ENCODE measurements at regions not wholly inside any gene's neighbourhood (a gene's known extent, or its start where the extent isn't known, plus 50 kb on each side); places are given as distances from the start of the nearest gene placed in this dataset.

- 70% methylated on average over 4 of the region's 4 CpGs for WGBS
- Histone ChIP-seq H3K4me3 (ENCODE audit: low read length in 2 of 2) (no peak overlapping the region), H3K27ac (ENCODE audit: low read depth in 1 of 2, low read length in 1 of 2) (no peak overlapping the region), H3K4me1 (ENCODE audit: control insufficient read depth in 2 of 2, insufficient read depth in 2 of 2, low read length in 2 of 2) (no peaks in the 10 kb centered on the region), H3K27me3 (ENCODE audit: control insufficient read depth in 2 of 2, insufficient read depth in 1 of 2, low read length in 1 of 2) (no peaks in the 10 kb centered on the region), H3K9me3 (ENCODE audit: control insufficient read depth in 2 of 2, insufficient read depth in 1 of 2, low read length in 1 of 2) (no peaks in the 10 kb centered on the region), H3K36me3 (ENCODE audit: control insufficient read depth in 2 of 2, insufficient read depth in 2 of 2, low read length in 1 of 2) (no peaks in the 10 kb centered on the region)
- DNase-seq (ENCODE audit: low read depth in 6 of 9, low spot score in 9 of 9): no peak
Measured at GRCh38 chr5:175129121-175129520, 314.9 kb downstream of the DRD1 start.

- H3K27ac ChIP-seq (ENCODE audit: low read depth in 1 of 2, low read length in 1 of 2): no peak overlapping the region
- 94% methylated on average over 5 of the region's 5 CpGs for WGBS
- DNase-seq (ENCODE audit: low read depth in 6 of 9, low spot score in 9 of 9): no peak
Measured at GRCh38 chr5:175124821-175125220, 319.2 kb downstream of the DRD1 start.

GRCh38 chr5:175124251-175124813 lies 319.6 kb downstream of the DRD1 start:
- Histone ChIP-seq H3K4me3 (ENCODE audit: low read length in 2 of 2) (no peak overlapping the region), H3K27me3 (ENCODE audit: control insufficient read depth in 2 of 2, insufficient read depth in 1 of 2, low read length in 1 of 2) (no peaks in the 10 kb centered on the region), H3K36me3 (ENCODE audit: control insufficient read depth in 2 of 2, insufficient read depth in 2 of 2, low read length in 1 of 2) (no peaks in the 10 kb centered on the region), H3K9me3 (ENCODE audit: control insufficient read depth in 2 of 2, insufficient read depth in 1 of 2, low read length in 1 of 2) (no peaks in the 10 kb centered on the region), H3K4me1 (ENCODE audit: control insufficient read depth in 2 of 2, insufficient read depth in 2 of 2, low read length in 2 of 2) (no peaks in the 10 kb centered on the region), H3K27ac (ENCODE audit: low read depth in 1 of 2, low read length in 1 of 2) (no peak overlapping the region)
- DNase-seq (ENCODE audit: low read depth in 6 of 9, low spot score in 9 of 9): no peak
- WGBS: 97% methylated on average over 4 of the region's 4 CpGs

More at GRCh38 chr5:175124821-175125220, 319.2 kb downstream of the DRD1 start:
- no peaks in the 10 kb centered on the region for H3K36me3 ChIP-seq (ENCODE audit: control insufficient read depth in 2 of 2, insufficient read depth in 2 of 2, low read length in 1 of 2)
- H3K4me3 ChIP-seq (ENCODE audit: low read length in 2 of 2): no peak overlapping the region
- H3K4me1 ChIP-seq (ENCODE audit: control insufficient read depth in 2 of 2, insufficient read depth in 2 of 2, low read length in 2 of 2): no peaks in the 10 kb centered on the region
- no peaks in the 10 kb centered on the region for H3K27me3 ChIP-seq (ENCODE audit: control insufficient read depth in 2 of 2, insufficient read depth in 1 of 2, low read length in 1 of 2)
- no peaks in the 10 kb centered on the region for H3K9me3 ChIP-seq (ENCODE audit: control insufficient read depth in 2 of 2, insufficient read depth in 1 of 2, low read length in 1 of 2)

- no peaks in the 10 kb centered on the region for H3K36me3 ChIP-seq (ENCODE audit: control insufficient read depth in 2 of 2, insufficient read depth in 2 of 2, low read length in 1 of 2)
- no peaks in the 10 kb centered on the region for H3K4me1 ChIP-seq (ENCODE audit: control insufficient read depth in 2 of 2, insufficient read depth in 2 of 2, low read length in 2 of 2)
- WGBS: 97% methylated on average over 6 of the region's 6 CpGs
- H3K4me3 ChIP-seq (ENCODE audit: low read length in 2 of 2): no peak overlapping the region
- H3K27me3 ChIP-seq (ENCODE audit: control insufficient read depth in 2 of 2, insufficient read depth in 1 of 2, low read length in 1 of 2): no peaks in the 10 kb centered on the region
- no peak overlapping the region for H3K27ac ChIP-seq (ENCODE audit: low read depth in 1 of 2, low read length in 1 of 2)
- DNase-seq (ENCODE audit: low read depth in 6 of 9, low spot score in 9 of 9): no peak
- no peaks in the 10 kb centered on the region for H3K9me3 ChIP-seq (ENCODE audit: control insufficient read depth in 2 of 2, insufficient read depth in 1 of 2, low read length in 1 of 2)
Measured at GRCh38 chr5:175123542-175123941, 320.4 kb downstream of the DRD1 start.

GRCh38 chr5:175121457-175121856 lies 322.5 kb downstream of the DRD1 start:
- no peaks in the 10 kb centered on the region for H3K27me3 ChIP-seq (ENCODE audit: control insufficient read depth in 2 of 2, insufficient read depth in 1 of 2, low read length in 1 of 2)
- H3K4me1 ChIP-seq (ENCODE audit: control insufficient read depth in 2 of 2, insufficient read depth in 2 of 2, low read length in 2 of 2): no peaks in the 10 kb centered on the region
- DNase-seq (ENCODE audit: low read depth in 6 of 9, low spot score in 9 of 9): no peak
- H3K4me3 ChIP-seq (ENCODE audit: low read length in 2 of 2): no peak overlapping the region
- no peaks in the 10 kb centered on the region for H3K9me3 ChIP-seq (ENCODE audit: control insufficient read depth in 2 of 2, insufficient read depth in 1 of 2, low read length in 1 of 2)
- H3K27ac ChIP-seq (ENCODE audit: low read depth in 1 of 2, low read length in 1 of 2): no peak overlapping the region
- 90% methylated on average over 2 of the region's 2 CpGs for WGBS
- no peaks in the 10 kb centered on the region for H3K36me3 ChIP-seq (ENCODE audit: control insufficient read depth in 2 of 2, insufficient read depth in 2 of 2, low read length in 1 of 2)

- Histone ChIP-seq H3K36me3 (ENCODE audit: control insufficient read depth in 2 of 2, insufficient read depth in 2 of 2, low read length in 1 of 2) (no peaks in the 10 kb centered on the region), H3K27ac (ENCODE audit: low read depth in 1 of 2, low read length in 1 of 2) (no peak overlapping the region), H3K4me1 (ENCODE audit: control insufficient read depth in 2 of 2, insufficient read depth in 2 of 2, low read length in 2 of 2) (no peaks in the 10 kb centered on the region), H3K4me3 (ENCODE audit: low read length in 2 of 2) (no peak overlapping the region), H3K27me3 (ENCODE audit: control insufficient read depth in 2 of 2, insufficient read depth in 1 of 2, low read length in 1 of 2) (no peaks in the 10 kb centered on the region), H3K9me3 (ENCODE audit: control insufficient read depth in 2 of 2, insufficient read depth in 1 of 2, low read length in 1 of 2) (no peaks in the 10 kb centered on the region)
- DNase-seq (ENCODE audit: low read depth in 6 of 9, low spot score in 9 of 9): no peak
- 87% methylated on average over 7 of the region's 7 CpGs for WGBS
Measured at GRCh38 chr5:175120412-175120811, 323.6 kb downstream of the DRD1 start.

GRCh38 chr5:175118700-175119309 lies 325.2 kb downstream of the DRD1 start:
- H3K36me3 ChIP-seq (ENCODE audit: control insufficient read depth in 2 of 2, insufficient read depth in 2 of 2, low read length in 1 of 2): no peaks in the 10 kb centered on the region
- H3K4me1 ChIP-seq (ENCODE audit: control insufficient read depth in 2 of 2, insufficient read depth in 2 of 2, low read length in 2 of 2): no peaks in the 10 kb centered on the region
- no peaks in the 10 kb centered on the region for H3K9me3 ChIP-seq (ENCODE audit: control insufficient read depth in 2 of 2, insufficient read depth in 1 of 2, low read length in 1 of 2)
- H3K4me3 ChIP-seq (ENCODE audit: low read length in 2 of 2): no peak overlapping the region
- no peak for DNase-seq (ENCODE audit: low read depth in 6 of 9, low spot score in 9 of 9)
- WGBS: 93% methylated on average over 3 of the region's 3 CpGs
- no peaks in the 10 kb centered on the region for H3K27me3 ChIP-seq (ENCODE audit: control insufficient read depth in 2 of 2, insufficient read depth in 1 of 2, low read length in 1 of 2)
- no peak overlapping the region for H3K27ac ChIP-seq (ENCODE audit: low read depth in 1 of 2, low read length in 1 of 2)

- Histone ChIP-seq H3K27me3 (ENCODE audit: control insufficient read depth in 2 of 2, insufficient read depth in 1 of 2, low read length in 1 of 2) (no peaks in the 10 kb centered on the region), H3K4me3 (ENCODE audit: low read length in 2 of 2) (no peak overlapping the region), H3K27ac (ENCODE audit: low read depth in 1 of 2, low read length in 1 of 2) (no peak overlapping the region), H3K36me3 (ENCODE audit: control insufficient read depth in 2 of 2, insufficient read depth in 2 of 2, low read length in 1 of 2) (no peaks in the 10 kb centered on the region), H3K9me3 (ENCODE audit: control insufficient read depth in 2 of 2, insufficient read depth in 1 of 2, low read length in 1 of 2) (no peaks in the 10 kb centered on the region), H3K4me1 (ENCODE audit: control insufficient read depth in 2 of 2, insufficient read depth in 2 of 2, low read length in 2 of 2) (no peaks in the 10 kb centered on the region)
- no peak for DNase-seq (ENCODE audit: low read depth in 6 of 9, low spot score in 9 of 9)
- 56% methylated on average over 3 of the region's 3 CpGs for WGBS
Measured at GRCh38 chr5:175116466-175117048, 327.4 kb downstream of the DRD1 start.

GRCh38 chr5:175115831-175116230 lies 328.2 kb downstream of the DRD1 start:
- Histone ChIP-seq H3K36me3 (ENCODE audit: control insufficient read depth in 2 of 2, insufficient read depth in 2 of 2, low read length in 1 of 2) (no peaks in the 10 kb centered on the region), H3K27me3 (ENCODE audit: control insufficient read depth in 2 of 2, insufficient read depth in 1 of 2, low read length in 1 of 2) (no peaks in the 10 kb centered on the region), H3K4me3 (ENCODE audit: low read length in 2 of 2) (no peak overlapping the region), H3K9me3 (ENCODE audit: control insufficient read depth in 2 of 2, insufficient read depth in 1 of 2, low read length in 1 of 2) (no peaks in the 10 kb centered on the region), H3K4me1 (ENCODE audit: control insufficient read depth in 2 of 2, insufficient read depth in 2 of 2, low read length in 2 of 2) (no peaks in the 10 kb centered on the region), H3K27ac (ENCODE audit: low read depth in 1 of 2, low read length in 1 of 2) (no peak overlapping the region)
- no peak for DNase-seq (ENCODE audit: low read depth in 6 of 9, low spot score in 9 of 9)
- 91% methylated on average over 9 of the region's 9 CpGs for WGBS
